Endothelial cell (in vitro differentiated cells): ENCODE measurements at regions not wholly inside any gene's neighbourhood (a gene's known extent, or its start where the extent isn't known, plus 50 kb on each side); places are given as distances from the start of the nearest gene placed in this dataset.

Experiments
- DNase-seq: peaks from one replicate; pipeline ENCODE4 v3.0.0; 2021; ENCODE audit warnings: low spot score
- H3K27ac Mint-ChIP-seq: one replicate; pipeline ENCODE4 v1.8.0; 2021; ENCODE audit warnings: mixed read lengths, inconsistent platforms; ENCODE audit not compliant: unreplicated experiment
- H3K27me3 Mint-ChIP-seq: one replicate; pipeline ENCODE4 v1.8.0; 2021; ENCODE audit warnings: mild to moderate bottlenecking, moderate library complexity, mixed read lengths, inconsistent platforms; ENCODE audit not compliant: unreplicated experiment
- H3K36me3 Mint-ChIP-seq: one replicate; pipeline ENCODE4 v1.8.0; 2021; ENCODE audit warnings: mild to moderate bottlenecking, low read depth, mixed read lengths, inconsistent platforms; ENCODE audit not compliant: unreplicated experiment
- H3K4me1 Mint-ChIP-seq: one replicate; pipeline ENCODE4 v1.8.0; 2021; ENCODE audit warnings: mild to moderate bottlenecking, mixed read lengths, inconsistent platforms; ENCODE audit not compliant: unreplicated experiment
- H3K4me3 Mint-ChIP-seq: one replicate; pipeline ENCODE4 v1.8.0; 2021; ENCODE audit warnings: mild to moderate bottlenecking, mixed read lengths, inconsistent platforms; ENCODE audit not compliant: unreplicated experiment
- H3K9me3 Mint-ChIP-seq: one replicate; pipeline ENCODE4 v1.8.0; 2021; ENCODE audit warnings: mixed read lengths, inconsistent platforms; ENCODE audit not compliant: unreplicated experiment
- TF ChIP-seq, protein P1 (sequence below): fragments of 200-600 bp; sonication (generic); IDR thresholded peaks from one replicate; pipeline ENCODE4 v1.5.0; 2021; ENCODE audit warnings: antibody characterized with exemption; ENCODE audit not compliant: unreplicated experiment

DNA sequence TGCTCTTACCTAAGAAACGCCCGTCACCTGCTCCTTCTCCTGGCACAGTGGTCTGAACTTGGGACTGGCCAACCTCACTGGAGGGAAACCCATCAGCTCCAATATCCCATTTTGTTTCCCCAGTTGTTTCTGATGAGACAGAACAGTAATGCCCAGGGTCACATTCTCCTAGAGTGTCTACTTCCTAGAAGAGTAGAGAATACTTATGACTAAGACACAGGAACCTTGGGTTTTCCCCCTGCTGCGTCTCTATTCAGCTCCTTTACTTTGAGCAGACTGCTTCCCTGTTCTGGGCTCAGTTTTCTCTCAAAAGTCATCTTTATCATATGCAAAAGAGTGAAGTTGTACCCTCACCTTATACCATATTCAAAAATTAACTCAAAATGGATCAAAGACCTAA, 79.4 kb downstream of the POLR2M start:
- no peak overlapping the region for H3K4me3 Mint-ChIP-seq
- H3K9me3 Mint-ChIP-seq: no peaks in the 10 kb centered on the region
- DNase-seq: no peak
- no peak overlapping the region for H3K27ac Mint-ChIP-seq
- no peaks in the 10 kb centered on the region for H3K36me3 Mint-ChIP-seq
- TF ChIP-seq, protein P1, sequence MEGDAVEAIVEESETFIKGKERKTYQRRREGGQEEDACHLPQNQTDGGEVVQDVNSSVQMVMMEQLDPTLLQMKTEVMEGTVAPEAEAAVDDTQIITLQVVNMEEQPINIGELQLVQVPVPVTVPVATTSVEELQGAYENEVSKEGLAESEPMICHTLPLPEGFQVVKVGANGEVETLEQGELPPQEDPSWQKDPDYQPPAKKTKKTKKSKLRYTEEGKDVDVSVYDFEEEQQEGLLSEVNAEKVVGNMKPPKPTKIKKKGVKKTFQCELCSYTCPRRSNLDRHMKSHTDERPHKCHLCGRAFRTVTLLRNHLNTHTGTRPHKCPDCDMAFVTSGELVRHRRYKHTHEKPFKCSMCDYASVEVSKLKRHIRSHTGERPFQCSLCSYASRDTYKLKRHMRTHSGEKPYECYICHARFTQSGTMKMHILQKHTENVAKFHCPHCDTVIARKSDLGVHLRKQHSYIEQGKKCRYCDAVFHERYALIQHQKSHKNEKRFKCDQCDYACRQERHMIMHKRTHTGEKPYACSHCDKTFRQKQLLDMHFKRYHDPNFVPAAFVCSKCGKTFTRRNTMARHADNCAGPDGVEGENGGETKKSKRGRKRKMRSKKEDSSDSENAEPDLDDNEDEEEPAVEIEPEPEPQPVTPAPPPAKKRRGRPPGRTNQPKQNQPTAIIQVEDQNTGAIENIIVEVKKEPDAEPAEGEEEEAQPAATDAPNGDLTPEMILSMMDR: no peak
- no peaks in the 10 kb centered on the region for H3K27me3 Mint-ChIP-seq
- H3K4me1 Mint-ChIP-seq: no peaks in the 10 kb centered on the region

DNA sequence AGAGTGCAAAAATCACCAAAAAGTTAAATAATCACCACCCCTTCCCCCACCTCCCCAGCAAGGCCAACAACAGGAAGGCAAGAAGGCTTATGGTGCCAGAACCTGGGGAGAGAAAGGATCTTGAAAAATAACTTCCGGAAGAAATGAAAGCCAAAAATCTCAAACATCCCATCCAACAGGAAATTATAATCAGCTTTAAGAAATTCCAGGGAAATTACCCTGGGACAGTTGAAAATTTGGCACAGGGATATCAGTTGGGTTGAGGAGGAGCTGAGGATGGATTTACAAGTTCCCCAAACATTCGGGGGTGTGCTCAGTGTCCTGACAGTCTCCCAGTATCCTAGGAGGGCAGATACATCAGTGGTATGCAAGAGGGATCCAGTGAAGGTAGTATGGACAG, 82.7 kb downstream of the POLR2M start:
- TF ChIP-seq, protein P1: no peak
- no peaks in the 10 kb centered on the region for H3K4me1 Mint-ChIP-seq
- DNase-seq: no peak
- H3K4me3 Mint-ChIP-seq: no peak overlapping the region
- H3K27me3 Mint-ChIP-seq: no peaks in the 10 kb centered on the region
- no peak overlapping the region for H3K27ac Mint-ChIP-seq
- H3K9me3 Mint-ChIP-seq: no peaks in the 10 kb centered on the region
- H3K36me3 Mint-ChIP-seq: no peaks in the 10 kb centered on the region

DNA sequence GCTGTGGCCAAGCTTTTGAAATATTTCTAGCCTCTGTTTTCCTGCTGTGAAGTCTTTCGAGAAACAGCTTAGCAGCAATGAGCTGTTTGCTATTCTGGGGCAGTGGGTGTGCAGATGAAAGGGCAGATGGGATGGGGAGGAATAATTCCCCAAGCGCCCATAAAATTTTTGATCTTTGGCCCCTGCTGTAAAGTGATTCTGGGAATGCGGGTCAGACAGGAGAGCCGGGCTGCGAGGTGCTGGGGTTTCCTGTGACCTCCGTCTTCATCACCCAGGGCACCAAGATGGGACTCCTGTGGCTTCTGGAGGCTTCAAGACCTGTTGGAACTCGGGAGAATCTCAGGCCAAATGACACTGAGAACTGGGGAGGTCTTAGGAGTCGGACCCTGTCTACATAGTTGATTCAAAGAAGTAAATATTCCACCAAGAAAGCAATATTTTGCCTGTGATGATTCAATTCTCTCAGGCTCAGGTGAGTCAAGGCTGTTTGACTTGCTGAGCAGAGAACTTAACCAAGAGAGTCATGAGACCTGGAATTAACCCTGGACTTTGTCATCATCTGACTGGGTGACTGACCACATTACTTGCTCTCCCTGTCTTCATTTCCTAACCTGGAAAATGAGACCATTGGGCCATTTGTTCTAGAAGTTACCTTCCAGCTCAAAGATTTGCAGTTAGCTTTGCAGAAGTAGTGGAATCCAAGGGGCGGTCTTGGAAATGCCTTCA, 86.4 kb downstream of the POLR2M start:
- no peak overlapping the region for H3K4me3 Mint-ChIP-seq
- TF ChIP-seq, protein P1: no peak
- H3K27me3 Mint-ChIP-seq: no peaks in the 10 kb centered on the region
- no peak overlapping the region for H3K27ac Mint-ChIP-seq
- no peak for DNase-seq
- H3K9me3 Mint-ChIP-seq: no peaks in the 10 kb centered on the region
- no peaks in the 10 kb centered on the region for H3K4me1 Mint-ChIP-seq
- H3K36me3 Mint-ChIP-seq: no peaks in the 10 kb centered on the region

DNA sequence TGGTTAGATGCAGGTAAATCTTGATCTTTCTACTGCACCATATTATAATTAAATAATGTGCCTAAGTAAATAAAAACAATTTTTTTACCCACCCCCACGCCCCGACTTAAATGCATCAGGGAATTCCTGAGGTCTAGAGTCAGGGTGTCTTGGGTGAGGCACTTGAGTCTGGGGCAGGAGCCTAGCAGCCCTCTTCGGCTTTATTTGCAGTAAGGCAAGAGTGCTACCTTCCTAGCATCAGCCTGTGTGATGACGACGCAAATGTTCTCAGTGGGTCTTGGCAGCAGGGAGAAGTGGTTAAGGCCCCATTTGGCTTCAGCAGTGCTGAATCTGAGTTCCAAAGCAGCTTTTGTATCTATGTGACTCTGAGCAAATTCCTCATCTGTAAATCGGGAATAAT, 88.7 kb downstream of the POLR2M start:
- Mint-ChIP-seq H3K9me3 (no peaks in the 10 kb centered on the region), H3K27me3 (no peaks in the 10 kb centered on the region), H3K27ac (no peak overlapping the region), H3K36me3 (no peaks in the 10 kb centered on the region), H3K4me1 (no peaks in the 10 kb centered on the region), H3K4me3 (no peak overlapping the region)
- TF ChIP-seq, protein P1: no peak
- DNase-seq: no peak

DNA sequence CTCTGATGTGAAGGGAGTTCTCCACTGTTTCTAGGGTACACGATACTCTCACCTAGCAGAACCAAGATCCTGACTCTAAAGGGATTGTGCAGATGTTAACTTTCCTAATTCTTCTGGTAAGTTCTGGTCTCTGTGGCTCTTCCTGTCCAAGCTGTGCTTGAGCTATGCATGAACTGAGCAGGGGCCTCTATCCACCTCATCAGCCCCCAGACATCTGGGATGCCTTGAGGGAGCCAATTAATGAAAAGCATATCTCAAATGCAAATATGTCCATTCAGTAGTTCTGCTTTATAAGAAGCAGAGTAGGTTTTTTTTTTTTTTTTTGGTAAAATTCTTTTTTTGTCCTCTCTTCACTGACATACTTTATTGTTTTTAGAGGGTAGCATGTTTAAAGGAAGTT, 89.6 kb downstream of the POLR2M start:
- Mint-ChIP-seq H3K4me1 (no peaks in the 10 kb centered on the region), H3K36me3 (no peaks in the 10 kb centered on the region), H3K9me3 (no peaks in the 10 kb centered on the region), H3K27me3 (no peaks in the 10 kb centered on the region), H3K4me3 (no peak overlapping the region), H3K27ac (no peak overlapping the region)
- TF ChIP-seq, protein P1: no peak
- DNase-seq: no peak
